HG02938 (cell line): ENCODE measurements at regions not wholly inside any gene's neighbourhood (a gene's known extent, or its start where the extent isn't known, plus 50 kb on each side); places are given as distances from the start of the nearest gene placed in this dataset.

Experiments
- ATAC-seq: cut with Tn5 transposase; IDR thresholded peaks from one replicate; pipeline ENCODE4 v1.9.1; 2021; ENCODE audit warnings: mild to moderate bottlenecking, moderate library complexity; ENCODE audit not compliant: unreplicated experiment

- ATAC-seq: no peak
Measured at GRCh38 chr2:193333539-193333938, 1138.8 kb upstream of the TMEFF2 start.

- ATAC-seq: no peak
Measured at GRCh38 chr2:193332941-193333340, 1138.2 kb upstream of the TMEFF2 start.

- ATAC-seq: no peak
Measured at GRCh38 chr2:193331676-193332075, 1136.9 kb upstream of the TMEFF2 start.

GRCh38 chr2:193326296-193326695, 1131.6 kb upstream of the TMEFF2 start:
- no peak for ATAC-seq

- ATAC-seq: no peak
Measured at GRCh38 chr2:193315428-193316091, 1120.8 kb upstream of the TMEFF2 start.

- ATAC-seq: no peak
Measured at GRCh38 chr2:193303464-193303863, 1108.7 kb upstream of the TMEFF2 start.

- no peak for ATAC-seq
Measured at GRCh38 chr2:193294371-193294770, 1099.6 kb upstream of the TMEFF2 start.

- no peak for ATAC-seq
Measured at GRCh38 chr2:193279361-193279760, 1084.6 kb upstream of the TMEFF2 start.

GRCh38 chr2:193276988-193277387, 1082.3 kb upstream of the TMEFF2 start:
- no peak for ATAC-seq

GRCh38 chr2:193276560-193276959, 1081.8 kb upstream of the TMEFF2 start:
- ATAC-seq: no peak

- ATAC-seq: no peak
Measured at GRCh38 chr2:193276069-193276468, 1081.3 kb upstream of the TMEFF2 start.

GRCh38 chr2:193272011-193272410, 1077.3 kb upstream of the TMEFF2 start:
- no peak for ATAC-seq

GRCh38 chr2:193270816-193271215, 1076.1 kb upstream of the TMEFF2 start:
- ATAC-seq: no peak

GRCh38 chr2:193267496-193268002, 1072.8 kb upstream of the TMEFF2 start:
- ATAC-seq: no peak

GRCh38 chr2:193253014-193253530, 1058.3 kb upstream of the TMEFF2 start:
- no peak for ATAC-seq

- no peak for ATAC-seq
Measured at GRCh38 chr2:193251909-193252308, 1057.2 kb upstream of the TMEFF2 start.

- ATAC-seq: no peak
Measured at GRCh38 chr2:193250389-193250788, 1055.7 kb upstream of the TMEFF2 start.

GRCh38 chr2:193240752-193241151, 1046.0 kb upstream of the TMEFF2 start:
- peak; percentile 53 for ATAC-seq

GRCh38 chr2:193231634-193232033, 1036.9 kb upstream of the TMEFF2 start:
- ATAC-seq: no peak

- no peak for ATAC-seq
Measured at GRCh38 chr2:193228276-193228675, 1033.5 kb upstream of the TMEFF2 start.

GRCh38 chr2:193222454-193222853, 1027.7 kb upstream of the TMEFF2 start:
- no peak for ATAC-seq

- ATAC-seq: no peak
Measured at GRCh38 chr2:193219413-193219812, 1024.7 kb upstream of the TMEFF2 start.

- ATAC-seq: no peak
Measured at GRCh38 chr2:193201583-193201982, 1006.9 kb upstream of the TMEFF2 start.
